ENCODE measurements at regions not wholly inside any gene's neighbourhood (a gene's known extent, or its start where the extent isn't known, plus 50 kb on each side); places are given as distances from the start of the nearest gene placed in this dataset.

- H3K4me3 ChIP-seq (ENCODE audit: low read length), result no peak overlapping the region
- DNase-seq (ENCODE audit: low read depth), result no peak
- TF ChIP-seq CTCF (conservative IDR thresholded peaks at IDR 0.05; ENCODE audit: low read depth, low read length), result no peak
These were observed 158.7 kb upstream of the NCKAP5 start for GRCh38 chr2:133726973-133727372.

GRCh38 chr2:133732059-133732458, 163.8 kb upstream of the NCKAP5 start:
- no peak for TF ChIP-seq CTCF (conservative IDR thresholded peaks at IDR 0.05; ENCODE audit: low read depth, low read length)
- no peak for DNase-seq (ENCODE audit: low read depth)
- H3K4me3 ChIP-seq (ENCODE audit: low read length), result no peak overlapping the region

GRCh38 chr2:133732982-133733900, 165.0 kb upstream of the NCKAP5 start:
- H3K4me3 ChIP-seq (ENCODE audit: low read length), result no peak overlapping the region
- TF ChIP-seq CTCF (conservative IDR thresholded peaks at IDR 0.05; ENCODE audit: low read depth, low read length), result no peak
- DNase-seq (ENCODE audit: low read depth), result peak; percentile 78

- DNase-seq (ENCODE audit: low read depth), result no peak
- no peak for TF ChIP-seq CTCF (conservative IDR thresholded peaks at IDR 0.05; ENCODE audit: low read depth, low read length)
- H3K4me3 ChIP-seq (ENCODE audit: low read length), result no peak overlapping the region
These were observed 165.6 kb upstream of the NCKAP5 start for GRCh38 chr2:133733901-133734255.

- TF ChIP-seq CTCF (conservative IDR thresholded peaks at IDR 0.05; ENCODE audit: low read depth, low read length), result no peak
- no peak for DNase-seq (ENCODE audit: low read depth)
- no peak overlapping the region for H3K4me3 ChIP-seq (ENCODE audit: low read length)
These were observed 166.6 kb upstream of the NCKAP5 start for GRCh38 chr2:133734716-133735495.

GRCh38 chr2:133736674-133737073, 168.4 kb upstream of the NCKAP5 start:
- TF ChIP-seq CTCF (conservative IDR thresholded peaks at IDR 0.05; ENCODE audit: low read depth, low read length), result no peak
- DNase-seq (ENCODE audit: low read depth), result no peak
- H3K4me3 ChIP-seq (ENCODE audit: low read length), result no peak overlapping the region
